CD4-positive, alpha-beta T cell (primary cell): ENCODE measurements at regions not wholly inside any gene's neighbourhood (a gene's known extent, or its start where the extent isn't known, plus 50 kb on each side); places are given as distances from the start of the nearest gene placed in this dataset.
A peak's percentile ranks its signal among the peaks of the same experiment; 100 is the strongest.

ENCODE experiments used
- ATAC-seq: fragments of 200-7000 bp; cut with Tn5 transposase; one replicate; pipeline ENCODE4 v1.10.0; 2022; ENCODE audit warnings: mild to moderate bottlenecking; ENCODE audit not compliant: poor library complexity
- CTCF ChIA-PET: fragments of 350-600 bp; sonication (Branson Sonifier 250); formaldehyde crosslinking; loops from one replicate; lab custom pipeline; 2021; ENCODE audit warnings: antibody characterized with exemption, inconsistent platforms; lab: Charles Lee
- POLR2A ChIA-PET: fragments of 350-600 bp; sonication (Branson Sonifier 250); formaldehyde crosslinking; loops from one replicate; lab custom pipeline; 2021; ENCODE audit warnings: antibody characterized with exemption, inconsistent platforms; lab: Charles Lee
- DNase-seq, 14 experiments: peaks; one replicate each; pipeline ENCODE4 v3.0.0-alpha.2; 2013 to 2020; ENCODE audit warnings: mixed read lengths in 2 of 14
- H3K27ac ChIP-seq, 2 donors: one replicate each; pipeline versions ENCODE4 v1.5.1 to v1.7.0; 2013; ENCODE audit warnings: low read length in 2 of 2, low read depth in 1 of 2, mild to moderate bottlenecking in 1 of 2
- H3K27me3 ChIP-seq, 2 experiments: 1 replicate in 1 of 2; 2 replicates in 1 of 2; pipeline versions ENCODE4 v1.6.1 to v1.7.0; 2013; ENCODE audit warnings: low read length in 2 of 2, control low read depth in 1 of 2, mild to moderate bottlenecking in 1 of 2, moderate library complexity in 1 of 2; ENCODE audit not compliant: insufficient read depth in 2 of 2, control insufficient read depth in 1 of 2
- H3K36me3 ChIP-seq: one replicate; pipeline ENCODE4 v1.6.1; 2013; ENCODE audit warnings: low read length, control low read depth; ENCODE audit not compliant: insufficient read depth
- H3K4me1 ChIP-seq: one replicate; pipeline ENCODE4 v1.6.1; 2013; ENCODE audit warnings: low read length, control low read depth; ENCODE audit not compliant: insufficient read depth
- H3K4me3 ChIP-seq: one replicate; pipeline ENCODE4 v1.5.1; 2013; ENCODE audit warnings: mild to moderate bottlenecking, low read length, moderate library complexity
- H3K9me3 ChIP-seq, 2 experiments: 1 replicate in 1 of 2; 2 replicates in 1 of 2; pipeline versions ENCODE4 v1.6.1 to v1.7.0; 2013; ENCODE audit warnings: low read length in 2 of 2, mild to moderate bottlenecking in 2 of 2, control low read depth in 1 of 2, moderate library complexity in 1 of 2; ENCODE audit not compliant: control insufficient read depth in 1 of 2, insufficient read depth in 1 of 2
- H3K27ac Mint-ChIP-seq: one replicate; pipeline ENCODE4 v1.8.0; 2020; ENCODE audit warnings: mixed read lengths
- H3K27me3 Mint-ChIP-seq: one replicate; pipeline ENCODE4 v1.8.0; 2021; ENCODE audit warnings: mixed read lengths
- H3K36me3 Mint-ChIP-seq: one replicate; pipeline ENCODE4 v1.8.0; 2021; ENCODE audit warnings: low read depth, mixed read lengths
- H3K4me1 Mint-ChIP-seq: one replicate; pipeline ENCODE4 v1.8.0; 2021; ENCODE audit warnings: low read depth, mixed read lengths
- H3K4me3 Mint-ChIP-seq: one replicate; pipeline ENCODE4 v1.8.0; 2020; ENCODE audit warnings: mild to moderate bottlenecking, mixed read lengths
- H3K9me3 Mint-ChIP-seq: one replicate; pipeline ENCODE4 v1.8.0; 2020; ENCODE audit warnings: mixed read lengths
- intact Hi-C, 2 experiments: fragments of 100-400 bp; cut with DNase I in 1 of 2; cut with micrococcal nuclease in 1 of 2; formaldehyde crosslinking; loops; one replicate each; pipeline versions ENCODE4 v1.15.1 to v1.9.0; 2023 to 2025; cut with DNase I, micrococcal nuclease
- TF ChIP-seq, protein P1 (sequence below): fragments of 200-600 bp; IDR thresholded peaks from one replicate; pipeline ENCODE4 v1.8.0; 2022; ENCODE audit warnings: antibody characterized with exemption, mild to moderate bottlenecking

DNA sequence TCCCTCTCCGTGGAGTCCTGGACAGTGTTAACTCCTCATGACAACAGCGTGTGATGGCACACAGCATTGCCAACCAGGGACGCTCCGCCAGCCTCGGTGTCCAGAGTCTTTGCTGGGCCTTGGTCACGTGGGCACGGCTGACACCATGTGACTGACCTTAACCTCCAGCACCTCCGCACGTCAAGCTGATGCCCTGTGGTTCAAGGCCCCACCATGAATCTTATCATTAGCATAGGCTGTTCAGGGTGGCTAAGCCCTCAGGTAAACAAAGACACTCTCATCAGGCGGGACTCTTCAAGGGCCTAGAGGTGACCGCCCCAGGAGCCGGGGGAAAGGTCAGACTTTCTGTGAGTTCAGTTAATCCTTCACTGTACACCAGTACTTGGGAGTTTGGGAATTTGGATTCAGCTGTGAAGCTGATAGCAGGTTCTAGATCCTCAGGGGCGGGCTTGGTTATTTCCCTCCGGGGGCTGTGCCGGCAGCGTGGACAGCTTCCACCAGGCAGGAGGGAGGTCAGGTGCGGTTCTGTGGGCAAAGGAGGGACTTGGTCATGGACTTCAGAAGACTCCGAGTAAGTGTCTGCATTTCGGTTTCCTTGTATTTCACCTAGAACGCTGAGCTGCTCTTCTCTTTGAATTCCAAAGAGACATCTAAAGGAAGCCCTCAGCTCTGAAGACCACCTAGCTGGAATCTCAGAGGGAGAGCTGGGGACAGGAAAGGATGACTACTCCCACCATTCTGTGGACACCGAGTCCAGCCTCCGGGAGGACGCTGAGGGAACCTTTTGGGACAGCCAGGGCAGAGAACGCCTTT lies 195.5 kb upstream of the CIBAR2 start:
- H3K27ac ChIP-seq, result peak overlapping the region in 1 of 2 donors; percentile 21
- ChIA-PET POLR2A (interaction anchor here (1.2 to 3.2 kb wide), 5 partner anchors 16 to 308 kb away, joined by 3 to 19 read pairs (median 7); no protein-coding TSS in a partner anchor), CTCF (interaction anchor here (1.9 to 2.4 kb wide), 2 partner anchors 11 to 113 kb away, joined by 6 to 10 read pairs; no protein-coding TSS in a partner anchor)
- no peak overlapping the region for H3K4me3 ChIP-seq
- TF ChIP-seq, protein P1, sequence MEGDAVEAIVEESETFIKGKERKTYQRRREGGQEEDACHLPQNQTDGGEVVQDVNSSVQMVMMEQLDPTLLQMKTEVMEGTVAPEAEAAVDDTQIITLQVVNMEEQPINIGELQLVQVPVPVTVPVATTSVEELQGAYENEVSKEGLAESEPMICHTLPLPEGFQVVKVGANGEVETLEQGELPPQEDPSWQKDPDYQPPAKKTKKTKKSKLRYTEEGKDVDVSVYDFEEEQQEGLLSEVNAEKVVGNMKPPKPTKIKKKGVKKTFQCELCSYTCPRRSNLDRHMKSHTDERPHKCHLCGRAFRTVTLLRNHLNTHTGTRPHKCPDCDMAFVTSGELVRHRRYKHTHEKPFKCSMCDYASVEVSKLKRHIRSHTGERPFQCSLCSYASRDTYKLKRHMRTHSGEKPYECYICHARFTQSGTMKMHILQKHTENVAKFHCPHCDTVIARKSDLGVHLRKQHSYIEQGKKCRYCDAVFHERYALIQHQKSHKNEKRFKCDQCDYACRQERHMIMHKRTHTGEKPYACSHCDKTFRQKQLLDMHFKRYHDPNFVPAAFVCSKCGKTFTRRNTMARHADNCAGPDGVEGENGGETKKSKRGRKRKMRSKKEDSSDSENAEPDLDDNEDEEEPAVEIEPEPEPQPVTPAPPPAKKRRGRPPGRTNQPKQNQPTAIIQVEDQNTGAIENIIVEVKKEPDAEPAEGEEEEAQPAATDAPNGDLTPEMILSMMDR, result no peak
- Mint-ChIP-seq H3K27me3 (no peaks in the 10 kb centered on the region), H3K4me3 (peak overlapping the region; percentile 67), H3K9me3 (no peaks in the 10 kb centered on the region), H3K4me1 (peaks cover 75% of the 10 kb centered on the region), H3K27ac (peak overlapping the region; percentile 86), H3K36me3 (no peaks in the 10 kb centered on the region)
- intact Hi-C loops, result loop anchor here in 1 of 2 experiments (2.0 kb wide), 1 partner anchor 305 kb away; the partner anchor contains the start of gene GSE1
- peaks cover 88% of the 10 kb centered on the region for H3K4me1 ChIP-seq
- DNase-seq (no peak), ATAC-seq (no peak)
- peaks cover 0 to 3% of the 10 kb centered on the region in 2 experiments for H3K27me3 ChIP-seq
- peaks cover 0 to 4% of the 10 kb centered on the region in 2 experiments for H3K9me3 ChIP-seq
- no peaks in the 10 kb centered on the region for H3K36me3 ChIP-seq

DNA sequence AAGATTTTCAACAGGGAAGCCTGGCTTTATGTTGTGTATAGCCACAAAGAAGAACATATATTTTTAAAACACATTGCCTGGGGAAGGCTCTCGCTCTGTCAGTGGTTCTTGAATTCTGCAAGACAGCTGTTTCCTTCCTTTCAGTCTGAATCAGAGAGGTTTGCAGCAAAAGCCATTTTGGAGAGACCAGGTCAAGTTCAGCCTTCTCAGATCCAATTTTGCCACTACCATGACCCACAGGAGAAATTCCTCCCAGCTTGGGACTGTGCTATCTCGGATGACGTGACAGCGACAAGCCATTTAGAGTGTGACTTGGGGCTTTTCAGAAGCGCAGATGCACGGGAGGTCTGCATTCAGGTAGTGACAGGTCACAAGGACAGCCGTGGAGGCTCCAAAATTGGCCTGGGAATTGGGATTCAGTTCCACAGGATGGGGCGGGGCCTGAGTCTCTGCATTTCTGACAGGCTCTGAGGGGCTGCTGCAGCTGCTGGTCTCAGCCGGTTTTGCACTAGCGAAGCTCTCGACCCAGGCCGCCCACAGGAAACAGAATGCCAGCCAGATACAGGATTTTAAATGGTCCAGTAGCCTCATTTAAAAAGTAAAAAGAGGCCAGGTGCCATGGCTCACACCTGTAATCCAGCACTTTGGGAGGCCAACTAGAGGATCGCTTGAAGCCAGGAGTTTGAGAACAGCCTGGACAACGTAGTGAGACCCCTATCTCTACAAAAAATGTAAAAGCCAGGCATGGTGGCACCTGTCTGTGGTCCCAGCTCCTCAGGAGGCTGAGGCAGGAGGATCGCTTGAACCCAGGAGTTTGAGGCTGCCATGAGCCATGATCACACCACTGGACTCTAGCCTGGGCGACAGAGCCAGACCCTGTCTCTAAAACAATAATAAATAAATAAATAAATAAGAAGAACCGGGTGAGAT lies 196.6 kb upstream of the CIBAR2 start:
- Histone ChIP-seq H3K4me3 (peak overlapping the region; percentile 14), H3K36me3 (no peaks in the 10 kb centered on the region), H3K27ac (peak overlapping the region in 1 of 2 donors; percentile 72), H3K4me1 (peaks cover 78% of the 10 kb centered on the region), H3K27me3 (no peaks in the 10 kb centered on the region), H3K9me3 (no peaks in the 10 kb centered on the region)
- intact Hi-C loops, result no loop called here
- no peaks in the 10 kb centered on the region for H3K36me3 Mint-ChIP-seq
- no peaks in the 10 kb centered on the region for H3K9me3 Mint-ChIP-seq
- ChIA-PET POLR2A (interaction anchor here (1.2 to 3.2 kb wide), 4 partner anchors 22 to 307 kb away, joined by 3 to 19 read pairs (median 6); no protein-coding TSS in a partner anchor), CTCF (interaction anchor here (1.8 to 2.4 kb wide), 3 partner anchors 12 to 112 kb away, joined by 3 to 10 read pairs (median 6); no protein-coding TSS in a partner anchor)
- DNase-seq, result peak in 2 of 14 experiments; percentile 25 to 38
- TF ChIP-seq, protein P1, result no peak
- no peak for ATAC-seq
- H3K27ac Mint-ChIP-seq, result peak overlapping the region; percentile 86
- H3K27me3 Mint-ChIP-seq, result no peaks in the 10 kb centered on the region
- H3K4me1 Mint-ChIP-seq, result peaks cover 68% of the 10 kb centered on the region
- H3K4me3 Mint-ChIP-seq, result peak overlapping the region; percentile 67
